Gastroesophageal sphincter (tissue), 4 donors: ENCODE measurements at regions not wholly inside any gene's neighbourhood (a gene's known extent, or its start where the extent isn't known, plus 50 kb on each side); places are given as distances from the start of the nearest gene placed in this dataset.
"Not testable (repeated sequence)": the region's sequence is repeated elsewhere in the genome, so short reads cannot be mapped to it uniquely, and the experiment has no call there.

ENCODE experiments used
- ATAC-seq: fragments of 150-250 bp; one replicate; pipeline ENCODE4 v1.9.1; 2016; ENCODE audit warnings: mild to moderate bottlenecking, moderate library complexity
- H3K27ac ChIP-seq, 4 donors: fragments of 200-600 bp; sonication (generic) in 3 of 4; 1 replicate in 3 of 4; 2 replicates in 1 of 4; pipeline ENCODE4 v1.5.1; 2016 to 2019
- H3K27me3 ChIP-seq: fragments of 200-600 bp; sonication (generic); one replicate; pipeline ENCODE4 v1.5.1; 2019
- H3K36me3 ChIP-seq, 2 donors: fragments of 200-600 bp; sonication (generic); one replicate each; pipeline ENCODE4 v1.5.1; 2019; ENCODE audit warnings: control low read depth in 1 of 2
- H3K4me1 ChIP-seq, 3 donors: fragments of 200-600 bp; sonication (generic); 1 replicate in 2 of 3; 2 replicates in 1 of 3; pipeline ENCODE4 v1.5.1; 2016 to 2019; ENCODE audit warnings: control low read depth in 2 of 3
- H3K4me3 ChIP-seq, 2 donors: fragments of 200-600 bp; sonication (generic); one replicate each; pipeline ENCODE4 v1.5.1; 2019; ENCODE audit warnings: mild to moderate bottlenecking in 1 of 2, moderate library complexity in 1 of 2
- H3K9me3 ChIP-seq, 3 donors: fragments of 200-600 bp; sonication (generic); one replicate each; pipeline ENCODE4 v1.5.1; 2017 to 2019; ENCODE audit warnings: control low read depth in 2 of 3
- EP300 ChIP-seq: sonication (generic); formaldehyde crosslinking; IDR thresholded peaks from one replicate; pipeline ENCODE4 v1.6.1; 2017; ENCODE audit warnings: antibody characterized with exemption, mild to moderate bottlenecking
- POLR2A ChIP-seq, 2 donors: fragments of 450-650 bp; IDR thresholded peaks; one replicate each; pipeline ENCODE4 v1.6.1; 2017; ENCODE audit warnings: antibody characterized with exemption in 2 of 2, mild to moderate bottlenecking in 2 of 2, moderate library complexity in 1 of 2
- POLR2AphosphoS5 ChIP-seq: sonication (generic); formaldehyde crosslinking; IDR thresholded peaks from one replicate; pipeline ENCODE4 v1.6.1; 2017; ENCODE audit warnings: antibody characterized with exemption
- WGBS, 2 donors: methylation state at CpG; one replicate each; pipeline ENCODE4 v1.1.5; 2018; ENCODE audit warnings: low coverage in 1 of 2; 5-methylcytosine and 5-hydroxymethylcytosine counted together
- TF ChIP-seq, protein P1 (sequence below), 4 experiments: fragments of 200-600 bp in 2 of 4; fragments of 450-650 bp in 2 of 4; sonication (generic) in 1 of 4; IDR thresholded peaks; one replicate each; pipeline ENCODE4 v1.5.1; 2017 to 2019; ENCODE audit warnings: antibody characterized with exemption in 4 of 4, mild to moderate bottlenecking in 2 of 4, moderate library complexity in 2 of 4

GRCh38 chr5:103755974-103756373, 193.4 kb upstream of the NUDT12 start:
- H3K9me3 ChIP-seq = no peaks in the 10 kb centered on the region
- no peaks in the 10 kb centered on the region for H3K36me3 ChIP-seq
- H3K27ac ChIP-seq = no peak overlapping the region
- ATAC-seq = no peak
- TF ChIP-seq POLR2AphosphoS5 = no peak
- TF ChIP-seq EP300 = no peak
- TF ChIP-seq, protein P1, sequence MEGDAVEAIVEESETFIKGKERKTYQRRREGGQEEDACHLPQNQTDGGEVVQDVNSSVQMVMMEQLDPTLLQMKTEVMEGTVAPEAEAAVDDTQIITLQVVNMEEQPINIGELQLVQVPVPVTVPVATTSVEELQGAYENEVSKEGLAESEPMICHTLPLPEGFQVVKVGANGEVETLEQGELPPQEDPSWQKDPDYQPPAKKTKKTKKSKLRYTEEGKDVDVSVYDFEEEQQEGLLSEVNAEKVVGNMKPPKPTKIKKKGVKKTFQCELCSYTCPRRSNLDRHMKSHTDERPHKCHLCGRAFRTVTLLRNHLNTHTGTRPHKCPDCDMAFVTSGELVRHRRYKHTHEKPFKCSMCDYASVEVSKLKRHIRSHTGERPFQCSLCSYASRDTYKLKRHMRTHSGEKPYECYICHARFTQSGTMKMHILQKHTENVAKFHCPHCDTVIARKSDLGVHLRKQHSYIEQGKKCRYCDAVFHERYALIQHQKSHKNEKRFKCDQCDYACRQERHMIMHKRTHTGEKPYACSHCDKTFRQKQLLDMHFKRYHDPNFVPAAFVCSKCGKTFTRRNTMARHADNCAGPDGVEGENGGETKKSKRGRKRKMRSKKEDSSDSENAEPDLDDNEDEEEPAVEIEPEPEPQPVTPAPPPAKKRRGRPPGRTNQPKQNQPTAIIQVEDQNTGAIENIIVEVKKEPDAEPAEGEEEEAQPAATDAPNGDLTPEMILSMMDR (IDR thresholded peaks at IDR 0.05) = no peak
- TF ChIP-seq POLR2A (IDR thresholded peaks at IDR 0.05) = no peak
- H3K4me1 ChIP-seq = no peaks in the 10 kb centered on the region
- H3K4me3 ChIP-seq = no peak overlapping the region
- no peaks in the 10 kb centered on the region for H3K27me3 ChIP-seq

GRCh38 chr5:103745353-103746065, 182.9 kb upstream of the NUDT12 start:
- 86 to 92% methylated on average over 2 of the region's 2 CpGs for WGBS, 2 donors
- no peaks in the 10 kb centered on the region for H3K36me3 ChIP-seq
- no peak overlapping the region for H3K27ac ChIP-seq
- H3K4me3 ChIP-seq = no peak overlapping the region
- no peaks in the 10 kb centered on the region for H3K27me3 ChIP-seq
- no peak for ATAC-seq
- TF ChIP-seq EP300 (no peak), POLR2A (IDR thresholded peaks at IDR 0.05) (no peak), POLR2AphosphoS5 (no peak)
- TF ChIP-seq, protein P1 (IDR thresholded peaks at IDR 0.05) = no peak
- H3K9me3 ChIP-seq = no peaks in the 10 kb centered on the region
- no peaks in the 10 kb centered on the region for H3K4me1 ChIP-seq

DNA sequence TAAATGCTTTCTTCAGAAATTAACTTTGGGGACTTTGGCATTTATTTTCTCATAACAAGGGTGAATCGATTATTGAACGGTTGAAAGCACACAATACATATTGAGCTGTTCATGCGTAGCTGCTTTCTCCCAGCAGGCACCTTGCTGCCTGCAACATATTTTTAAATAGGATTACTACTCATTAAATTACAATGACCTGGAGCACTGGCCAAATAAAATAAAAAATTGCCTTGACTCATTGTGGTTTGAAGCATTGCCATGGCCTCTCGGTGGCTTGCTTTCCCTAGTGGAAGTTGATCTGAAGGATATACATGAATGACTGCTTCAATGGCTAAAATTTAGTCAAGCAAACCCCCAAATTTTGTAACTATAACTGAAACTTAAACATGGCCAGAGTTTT, 181.6 kb upstream of the NUDT12 start:
- no peaks in the 10 kb centered on the region for H3K36me3 ChIP-seq
- H3K4me1 ChIP-seq = no peaks in the 10 kb centered on the region
- H3K27ac ChIP-seq = no peak overlapping the region
- no peaks in the 10 kb centered on the region for H3K27me3 ChIP-seq
- H3K4me3 ChIP-seq = no peak overlapping the region
- 63 to 70% methylated on average over 4 of the region's 4 CpGs for WGBS, 2 donors
- no peaks in the 10 kb centered on the region for H3K9me3 ChIP-seq
- no peak for ATAC-seq
- TF ChIP-seq POLR2A (IDR thresholded peaks at IDR 0.05) (no peak), EP300 (no peak), POLR2AphosphoS5 (no peak)
- TF ChIP-seq, protein P1 (IDR thresholded peaks at IDR 0.05) = no peak

GRCh38 chr5:103743421-103743820, 180.8 kb upstream of the NUDT12 start:
- Histone ChIP-seq H3K27me3 (no peaks in the 10 kb centered on the region), H3K4me3 (no peak overlapping the region), H3K4me1 (no peaks in the 10 kb centered on the region), H3K9me3 (no peaks in the 10 kb centered on the region), H3K27ac (no peak overlapping the region), H3K36me3 (no peaks in the 10 kb centered on the region)
- no peak for ATAC-seq
- WGBS, 2 donors = 77 to 88% methylated on average over 2 of the region's 2 CpGs
- TF ChIP-seq EP300 = no peak
- no peak for TF ChIP-seq POLR2AphosphoS5
- TF ChIP-seq, protein P1 (IDR thresholded peaks at IDR 0.05) = no peak
- TF ChIP-seq POLR2A (IDR thresholded peaks at IDR 0.05) = no peak

- no peak overlapping the region for H3K27ac ChIP-seq
- H3K9me3 ChIP-seq = no peaks in the 10 kb centered on the region
- no peaks in the 10 kb centered on the region for H3K4me1 ChIP-seq
- no peaks in the 10 kb centered on the region for H3K27me3 ChIP-seq
- no peaks in the 10 kb centered on the region for H3K36me3 ChIP-seq
- WGBS, 2 donors = 18% methylated on average over 1 of the region's 1 CpG; no CpG with 5 or more reads in 1 of the 2 donors
- TF ChIP-seq, protein P1 (IDR thresholded peaks at IDR 0.05) = no peak
- TF ChIP-seq POLR2A (IDR thresholded peaks at IDR 0.05) (no peak), POLR2AphosphoS5 (no peak), EP300 (no peak)
- no peak overlapping the region for H3K4me3 ChIP-seq
- no peak for ATAC-seq
Observed at GRCh38 chr5:103741984-103742383, 179.4 kb upstream of the NUDT12 start.

- not testable (repeated sequence) for H3K4me3 ChIP-seq, ATAC-seq, H3K27me3 ChIP-seq, H3K4me1 ChIP-seq, H3K9me3 ChIP-seq, H3K36me3 ChIP-seq, H3K27ac ChIP-seq
- 79 to 93% methylated on average over 7 of the region's 8 CpGs for WGBS, 2 donors
Observed at GRCh38 chr5:103736343-103736742, 173.8 kb upstream of the NUDT12 start.
